ENCODE measurements at regions not wholly inside any gene's neighbourhood (a gene's known extent, or its start where the extent isn't known, plus 50 kb on each side); places are given as distances from the start of the nearest gene placed in this dataset.

DNA sequence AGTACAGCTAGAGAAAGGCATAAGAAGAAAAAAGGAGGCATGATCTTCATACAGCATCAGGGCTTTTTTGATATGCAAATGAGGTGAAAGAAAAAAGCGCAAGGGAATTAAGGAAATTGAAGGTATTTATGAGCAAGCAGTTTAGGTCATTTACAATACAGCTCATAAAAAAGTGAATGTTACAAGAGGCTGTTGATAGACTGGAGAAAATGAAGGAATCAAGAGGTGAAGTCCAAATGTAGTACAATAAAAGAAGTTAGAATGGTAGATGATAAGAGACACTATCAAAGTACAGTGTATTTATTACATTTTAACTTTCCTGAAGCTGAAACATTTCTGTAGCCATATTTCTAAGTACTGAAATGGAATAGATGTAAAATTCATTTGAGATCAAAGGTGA is 1349.5 kb downstream of the ADGRL3 start:
- no peak overlapping the region for H3K4me3 ChIP-seq (ENCODE audit: low read depth, low read length)
- TF ChIP-seq, protein P1, sequence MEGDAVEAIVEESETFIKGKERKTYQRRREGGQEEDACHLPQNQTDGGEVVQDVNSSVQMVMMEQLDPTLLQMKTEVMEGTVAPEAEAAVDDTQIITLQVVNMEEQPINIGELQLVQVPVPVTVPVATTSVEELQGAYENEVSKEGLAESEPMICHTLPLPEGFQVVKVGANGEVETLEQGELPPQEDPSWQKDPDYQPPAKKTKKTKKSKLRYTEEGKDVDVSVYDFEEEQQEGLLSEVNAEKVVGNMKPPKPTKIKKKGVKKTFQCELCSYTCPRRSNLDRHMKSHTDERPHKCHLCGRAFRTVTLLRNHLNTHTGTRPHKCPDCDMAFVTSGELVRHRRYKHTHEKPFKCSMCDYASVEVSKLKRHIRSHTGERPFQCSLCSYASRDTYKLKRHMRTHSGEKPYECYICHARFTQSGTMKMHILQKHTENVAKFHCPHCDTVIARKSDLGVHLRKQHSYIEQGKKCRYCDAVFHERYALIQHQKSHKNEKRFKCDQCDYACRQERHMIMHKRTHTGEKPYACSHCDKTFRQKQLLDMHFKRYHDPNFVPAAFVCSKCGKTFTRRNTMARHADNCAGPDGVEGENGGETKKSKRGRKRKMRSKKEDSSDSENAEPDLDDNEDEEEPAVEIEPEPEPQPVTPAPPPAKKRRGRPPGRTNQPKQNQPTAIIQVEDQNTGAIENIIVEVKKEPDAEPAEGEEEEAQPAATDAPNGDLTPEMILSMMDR (IDR thresholded peaks at IDR 0.05; ENCODE audit: low read depth, low read length) = no peak

DNA sequence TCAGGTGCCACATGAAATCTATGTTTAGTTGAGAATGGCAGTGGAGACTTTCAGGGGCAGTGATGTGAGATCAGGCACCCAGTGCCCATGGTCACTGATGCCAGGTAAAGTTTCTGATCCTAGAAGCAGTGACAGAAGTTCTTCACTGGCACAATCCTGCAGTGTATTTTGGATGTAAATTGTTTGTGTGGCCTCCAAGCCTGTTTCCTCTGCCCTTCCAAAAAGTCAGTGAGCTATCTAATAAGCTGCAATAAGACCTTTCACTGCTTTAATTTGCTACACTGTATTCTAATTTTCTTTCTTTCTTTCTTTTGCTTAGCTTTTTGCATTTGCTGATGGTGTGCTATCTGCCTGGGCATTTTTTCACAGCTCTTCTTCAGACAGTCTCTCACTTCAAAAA is 1348.6 kb downstream of the ADGRL3 start:
- TF ChIP-seq, protein P1 (IDR thresholded peaks at IDR 0.05; ENCODE audit: low read depth, low read length) = no peak
- H3K4me3 ChIP-seq (ENCODE audit: low read depth, low read length) = no peak overlapping the region

DNA sequence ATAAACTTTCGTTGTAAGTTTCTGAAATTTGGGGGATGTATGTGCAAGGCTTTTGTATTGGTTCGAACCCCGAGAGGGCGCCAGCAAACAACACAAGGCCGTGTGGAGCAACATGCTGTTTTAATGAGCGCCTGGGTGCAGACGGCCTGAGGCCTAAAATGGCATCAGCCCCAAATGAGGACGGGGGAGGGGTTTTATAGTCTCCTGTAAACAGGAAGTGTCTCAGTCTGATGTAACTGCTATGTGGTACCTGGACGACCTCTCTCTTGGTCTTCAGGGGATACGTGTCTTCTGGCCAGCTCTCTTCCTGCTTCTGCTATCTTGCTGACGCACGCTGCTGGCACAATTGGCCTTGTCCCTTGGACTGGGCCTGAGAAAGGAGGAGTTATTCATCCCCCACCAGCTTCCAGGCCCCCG is 1348.0 kb downstream of the ADGRL3 start:
- TF ChIP-seq, protein P1 (IDR thresholded peaks at IDR 0.05; ENCODE audit: low read depth, low read length) = no peak
- no peak overlapping the region for H3K4me3 ChIP-seq (ENCODE audit: low read depth, low read length)

DNA sequence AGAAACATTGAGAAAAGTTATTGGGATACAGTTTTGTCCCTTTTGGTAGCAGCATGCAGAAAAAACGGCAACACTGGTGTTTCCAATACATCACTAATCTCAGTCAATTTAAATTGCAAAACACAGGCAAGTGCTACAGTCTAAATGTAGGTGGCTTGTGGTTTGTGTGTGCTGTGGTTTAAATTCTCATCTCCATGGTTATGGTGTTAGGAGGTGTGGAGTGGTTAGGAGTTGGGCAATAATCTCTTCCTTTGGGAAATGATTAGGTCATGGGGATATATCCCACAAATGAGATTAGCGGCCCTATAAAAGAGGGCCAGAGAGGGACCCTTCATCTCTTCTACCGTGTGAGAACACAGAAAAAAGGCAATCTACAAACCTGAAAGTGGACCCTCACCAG is 1344.3 kb downstream of the ADGRL3 start:
- H3K4me3 ChIP-seq (ENCODE audit: low read depth, low read length) = no peak overlapping the region
- TF ChIP-seq, protein P1 (IDR thresholded peaks at IDR 0.05; ENCODE audit: low read depth, low read length) = no peak

DNA sequence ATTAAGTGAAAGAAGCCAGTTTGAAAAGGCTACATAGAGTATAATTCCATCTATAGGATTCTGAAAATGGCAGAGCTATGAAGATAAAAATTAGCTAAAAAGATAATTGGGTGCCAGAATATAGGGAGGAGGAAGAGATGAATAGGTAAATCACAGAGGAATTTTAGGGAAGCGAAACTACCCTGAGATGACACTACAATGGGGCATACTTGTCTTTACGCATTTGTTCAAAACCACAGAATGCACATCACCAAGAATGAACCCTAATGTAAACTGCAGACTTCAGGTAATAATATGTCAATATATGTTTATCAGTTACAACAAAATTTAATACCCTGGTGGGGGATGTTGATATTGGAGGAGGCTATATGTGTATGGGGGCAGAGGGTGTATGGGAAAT is 1342.9 kb downstream of the ADGRL3 start:
- TF ChIP-seq, protein P1 (IDR thresholded peaks at IDR 0.05; ENCODE audit: low read depth, low read length) = no peak
- H3K4me3 ChIP-seq (ENCODE audit: low read depth, low read length) = no peak overlapping the region

DNA sequence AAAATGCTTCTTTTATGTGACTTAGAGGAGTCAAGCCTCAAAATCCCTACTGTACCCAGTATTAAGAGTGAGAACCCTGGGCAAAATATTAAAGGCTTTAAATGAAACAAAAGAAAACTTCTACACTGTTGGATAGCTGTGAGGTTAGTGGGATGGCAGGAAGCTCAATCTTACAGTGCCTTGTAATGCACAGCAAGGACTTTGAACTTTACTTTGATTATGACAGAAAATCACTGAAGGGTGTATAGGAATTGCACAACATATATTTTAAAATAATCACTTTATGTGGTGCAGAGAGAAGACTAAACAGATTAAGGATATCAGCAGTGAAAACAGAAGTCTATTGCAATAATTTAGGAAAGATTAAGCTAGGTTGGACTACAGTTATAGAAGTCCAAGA is 1333.4 kb downstream of the ADGRL3 start:
- TF ChIP-seq, protein P1 (IDR thresholded peaks at IDR 0.05; ENCODE audit: low read depth, low read length) = no peak
- no peak overlapping the region for H3K4me3 ChIP-seq (ENCODE audit: low read depth, low read length)

DNA sequence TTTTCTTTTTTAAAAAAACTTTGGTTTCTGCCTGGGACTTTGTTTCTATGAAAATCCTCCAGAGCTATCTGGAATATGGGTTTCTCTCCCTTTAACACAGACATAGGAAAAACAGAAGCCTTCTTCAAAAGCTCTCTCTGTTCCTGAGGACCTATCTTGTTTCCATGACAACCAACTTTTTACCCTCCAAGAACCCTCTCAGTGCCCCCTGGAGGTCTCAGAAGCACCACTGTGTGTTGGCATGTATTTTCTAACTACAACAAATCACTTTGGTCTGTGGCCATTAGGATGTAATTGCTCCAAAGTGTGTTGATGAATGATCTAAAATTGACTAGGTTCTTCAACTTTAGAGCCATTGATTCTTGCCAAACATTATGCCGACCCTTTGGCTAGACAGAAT is 1331.6 kb downstream of the ADGRL3 start:
- TF ChIP-seq, protein P1 (IDR thresholded peaks at IDR 0.05; ENCODE audit: low read depth, low read length) = no peak
- no peak overlapping the region for H3K4me3 ChIP-seq (ENCODE audit: low read depth, low read length)

All from WI38 (cell line).